Glomerular visceral epithelial cell (primary cell): ENCODE measurements at regions not wholly inside any gene's neighbourhood (a gene's known extent, or its start where the extent isn't known, plus 50 kb on each side); places are given as distances from the start of the nearest gene placed in this dataset.
"Not testable (repeated sequence)": the region's sequence is repeated elsewhere in the genome, so short reads cannot be mapped to it uniquely, and the experiment has no call there.

Experiments used
- DNase-seq: peaks from one replicate; pipeline ENCODE4 v3.0.0-alpha.2; 2016; ENCODE audit errors: extremely low spot score

DNA sequence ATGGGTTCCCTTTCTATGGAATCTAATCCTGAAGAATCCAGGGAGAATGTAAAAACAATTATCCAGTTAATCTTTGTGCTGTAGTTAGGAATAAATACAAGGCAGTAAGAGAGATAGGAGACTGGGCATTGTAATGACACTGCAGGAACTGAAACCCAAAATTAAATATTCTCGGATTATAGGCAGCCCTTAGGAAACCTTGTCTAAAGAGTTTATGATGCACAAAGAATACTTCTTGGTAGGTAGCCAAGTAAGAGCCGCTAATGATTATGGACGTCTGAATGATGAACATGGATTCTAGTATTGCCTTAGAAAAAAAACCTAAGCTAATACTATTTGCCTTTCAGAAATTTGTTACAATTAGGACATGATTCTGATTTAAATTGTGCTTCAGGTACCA is 165.4 kb upstream of the LRIG3 start:
- no peak for DNase-seq

DNA sequence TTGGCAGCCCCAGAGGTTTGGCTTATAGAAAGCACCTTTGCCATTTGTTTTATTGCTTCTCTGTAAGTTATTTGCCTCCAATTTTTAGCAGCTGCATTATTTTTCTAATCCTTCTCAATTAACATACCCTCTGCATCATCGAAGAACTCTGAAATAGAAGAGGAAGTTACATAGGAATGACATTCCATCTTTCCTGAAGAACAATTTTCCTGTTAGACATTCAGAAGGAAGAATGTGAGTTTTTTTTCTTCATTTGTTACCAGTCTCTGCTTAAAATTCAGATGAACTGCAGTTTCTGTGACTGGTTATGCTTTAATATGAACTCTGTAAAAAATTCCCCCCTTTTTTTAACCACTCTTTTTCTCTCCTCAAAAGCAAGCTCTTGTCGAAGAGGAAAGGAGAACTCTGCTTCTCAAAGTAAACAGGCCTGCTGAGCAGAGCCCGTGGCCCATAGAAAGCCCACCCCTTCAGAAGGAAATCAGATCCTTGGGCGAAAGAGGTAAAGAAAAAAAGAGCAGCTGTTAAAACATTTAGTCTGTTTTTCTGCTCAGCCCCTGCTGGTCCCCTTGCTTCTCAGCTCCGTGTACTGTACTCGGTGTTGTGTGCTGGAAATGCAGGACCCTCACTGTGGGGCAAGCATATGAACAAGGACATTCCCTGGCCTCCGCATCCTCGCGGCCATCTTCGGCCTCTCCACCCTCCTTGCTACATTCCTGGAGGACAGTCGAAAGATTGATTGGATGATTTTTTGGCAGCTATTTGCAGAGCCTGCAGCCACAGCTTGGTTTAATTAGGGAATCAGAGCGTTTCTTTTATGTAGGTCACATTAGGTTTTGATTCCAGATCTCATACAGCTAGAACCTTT is 164.4 kb upstream of the LRIG3 start:
- DNase-seq: no peak

DNA sequence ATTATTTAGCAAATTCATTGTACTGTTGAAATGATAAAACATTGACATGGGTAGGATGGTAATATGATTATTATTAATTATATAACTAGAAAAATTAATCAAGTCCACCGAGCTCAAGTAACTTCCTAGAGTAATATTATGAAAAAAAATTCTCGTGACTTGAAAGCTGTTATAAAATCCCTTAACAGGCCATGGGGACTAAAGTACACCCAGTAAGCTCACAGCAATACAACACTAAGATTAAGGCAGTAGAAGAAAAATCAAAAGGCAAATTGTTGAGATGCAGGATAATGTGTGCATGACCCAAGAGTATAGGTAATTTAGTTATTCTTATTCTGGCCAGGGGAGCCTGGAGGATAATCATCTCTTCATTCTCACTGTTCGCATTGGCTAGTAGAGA is 162.6 kb upstream of the LRIG3 start:
- DNase-seq: no peak

DNA sequence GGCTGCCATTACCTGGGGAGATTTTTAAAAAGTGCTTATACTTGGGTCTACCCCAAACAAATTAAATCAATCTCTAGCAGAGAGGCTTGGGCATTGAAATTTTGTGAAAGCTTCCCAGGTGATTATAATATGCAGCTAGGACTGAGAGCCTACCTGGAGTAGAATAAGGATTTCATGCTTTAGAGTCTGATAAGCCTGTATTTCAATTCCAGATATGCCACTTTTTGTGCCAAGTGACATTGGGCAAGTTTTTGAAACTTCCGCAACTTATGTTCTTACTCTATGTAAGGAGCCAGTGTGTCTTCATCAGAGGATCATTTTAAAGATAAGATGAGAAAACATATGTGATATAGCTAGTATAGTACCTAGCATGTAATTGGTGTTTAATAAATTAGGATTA is 159.8 kb upstream of the LRIG3 start:
- no peak for DNase-seq

DNA sequence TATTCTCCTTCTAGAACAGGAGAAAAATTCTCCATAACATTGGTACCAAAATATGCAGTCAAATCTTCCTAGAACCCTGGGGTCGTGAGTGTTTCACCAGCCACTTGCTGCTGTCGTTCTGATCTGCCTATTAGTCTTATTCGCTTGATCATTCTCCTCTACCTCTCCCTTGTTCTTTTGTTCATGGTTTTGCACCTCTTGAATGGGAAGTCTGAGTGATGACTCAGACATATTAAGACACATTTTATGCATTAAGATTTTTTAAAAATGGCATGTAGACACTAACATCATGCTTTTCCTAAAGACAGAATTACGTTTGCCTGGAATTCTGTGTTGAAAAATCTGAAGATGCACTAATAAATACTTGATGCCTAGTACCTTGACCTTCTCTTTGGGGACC is 159.2 kb upstream of the LRIG3 start:
- DNase-seq: no peak

DNA sequence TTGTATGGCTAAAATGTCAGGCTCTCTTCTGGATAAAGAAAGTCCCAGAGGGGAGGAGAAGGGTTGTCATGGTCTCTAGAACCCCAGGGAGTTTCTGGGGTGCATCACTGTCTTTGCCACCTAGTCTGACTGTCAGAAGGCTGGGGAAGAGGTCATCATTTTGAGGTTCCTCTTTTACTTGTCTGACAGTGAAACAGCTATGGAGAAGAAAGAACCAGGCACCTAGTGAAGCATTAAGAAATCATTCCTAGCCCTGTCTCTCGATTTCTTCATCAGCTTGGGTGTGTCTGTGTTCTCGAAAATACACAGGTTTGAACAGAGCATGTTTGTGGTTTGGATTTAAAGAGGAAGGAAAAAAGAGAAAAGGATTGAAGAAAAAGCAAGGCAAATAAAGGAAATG is 158.7 kb upstream of the LRIG3 start:
- DNase-seq: no peak

DNA sequence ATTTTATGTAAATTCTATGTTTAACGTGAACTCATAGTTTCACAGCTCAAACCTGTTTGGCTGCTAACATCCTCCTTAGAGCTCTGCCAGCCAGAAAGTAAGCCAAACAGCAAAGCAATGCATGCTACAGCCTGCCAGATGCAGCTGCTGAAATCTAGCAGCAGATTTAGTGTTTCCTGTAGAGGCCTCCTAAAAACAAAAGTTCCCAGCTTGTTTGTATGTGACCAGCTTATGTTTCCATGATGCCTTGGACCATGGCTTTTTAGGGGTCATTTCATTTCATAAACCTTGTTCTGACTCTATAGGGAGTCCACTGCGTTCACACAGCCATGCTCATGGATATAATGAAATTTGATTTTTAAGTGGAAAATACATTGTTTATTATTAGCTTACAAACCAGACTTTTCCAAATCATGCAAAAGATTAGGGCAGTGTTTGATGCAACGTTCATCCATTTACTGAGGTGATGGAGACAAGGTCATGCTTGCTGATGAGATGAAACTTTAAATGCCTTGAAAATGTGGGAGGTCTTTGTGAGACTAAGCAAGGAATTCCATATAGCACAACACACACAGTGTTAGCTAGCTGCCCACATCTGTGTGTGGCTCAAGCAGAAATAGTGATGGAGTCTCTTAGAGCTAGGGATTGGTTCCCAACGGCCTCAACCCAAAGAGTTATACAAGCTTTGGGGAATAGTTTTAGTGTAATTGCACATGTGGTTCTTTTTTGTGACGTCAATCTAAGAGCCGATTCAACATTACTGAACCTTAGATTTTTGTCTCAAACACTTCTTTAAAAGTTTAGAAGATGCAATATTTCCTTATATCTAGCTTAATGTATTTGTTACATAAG is 157.5 kb upstream of the LRIG3 start:
- DNase-seq: no peak

DNA sequence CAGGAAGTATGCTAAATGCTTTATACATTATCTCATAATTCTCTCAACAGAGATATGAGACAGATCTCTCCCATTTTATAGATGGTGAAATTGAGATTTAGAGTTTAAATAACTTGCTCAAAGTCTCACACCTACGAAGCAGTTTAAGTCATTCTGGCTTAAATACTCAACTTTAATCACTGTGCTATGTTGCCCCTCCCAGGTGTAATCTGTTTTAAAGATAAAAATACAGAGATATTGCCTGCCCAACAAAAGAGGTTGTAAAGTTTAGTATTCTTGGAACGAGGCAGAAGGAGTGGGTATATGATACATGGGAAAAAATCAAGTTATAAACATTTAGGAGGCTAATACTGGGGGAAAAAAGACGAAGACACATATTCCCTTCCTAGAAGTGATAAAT is 156.8 kb upstream of the LRIG3 start:
- no peak for DNase-seq

DNA sequence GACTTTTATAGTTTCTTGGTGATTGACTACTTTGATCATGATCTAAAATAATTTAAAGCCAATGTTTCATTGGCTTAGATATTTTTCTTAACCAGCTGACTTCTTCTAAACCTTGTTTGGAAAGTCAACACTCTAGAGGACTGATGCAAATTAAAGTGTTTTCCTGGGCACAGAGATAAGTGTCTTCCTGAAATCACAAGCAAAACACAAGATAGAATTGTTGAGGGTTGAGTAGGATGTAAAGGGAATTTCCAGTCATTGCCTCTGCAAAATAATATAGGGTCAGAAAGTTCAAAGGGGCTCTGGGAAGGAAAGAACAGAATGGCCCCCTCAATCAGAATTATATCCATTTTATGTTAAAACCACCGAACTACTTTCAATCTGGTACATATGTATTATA is 156.3 kb upstream of the LRIG3 start:
- no peak for DNase-seq

DNA sequence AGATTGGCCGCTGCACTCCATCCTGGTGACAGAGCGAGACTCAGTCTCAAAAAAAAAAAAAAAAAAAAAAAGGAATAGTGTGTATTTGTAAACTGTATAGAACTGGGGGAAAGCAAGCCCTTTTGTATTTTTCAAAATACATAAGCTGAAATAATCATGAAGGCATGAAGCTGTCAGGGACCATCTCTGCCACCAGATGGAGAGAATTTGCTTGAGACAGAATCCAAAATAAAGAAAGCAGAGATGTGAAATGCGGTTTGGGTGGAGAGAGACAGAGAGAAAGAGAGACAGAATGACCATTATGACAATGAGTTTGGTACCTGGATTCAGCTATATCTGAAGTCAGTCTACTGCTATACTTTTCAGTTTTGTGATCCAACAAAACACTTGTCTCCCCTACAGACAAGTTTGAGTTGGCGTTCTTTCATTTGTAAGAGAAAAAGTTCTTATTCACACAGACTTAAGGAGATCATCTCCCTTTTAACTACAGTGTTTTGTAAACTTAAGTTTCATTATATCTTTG is 155.7 kb upstream of the LRIG3 start:
- DNase-seq: no peak

DNA sequence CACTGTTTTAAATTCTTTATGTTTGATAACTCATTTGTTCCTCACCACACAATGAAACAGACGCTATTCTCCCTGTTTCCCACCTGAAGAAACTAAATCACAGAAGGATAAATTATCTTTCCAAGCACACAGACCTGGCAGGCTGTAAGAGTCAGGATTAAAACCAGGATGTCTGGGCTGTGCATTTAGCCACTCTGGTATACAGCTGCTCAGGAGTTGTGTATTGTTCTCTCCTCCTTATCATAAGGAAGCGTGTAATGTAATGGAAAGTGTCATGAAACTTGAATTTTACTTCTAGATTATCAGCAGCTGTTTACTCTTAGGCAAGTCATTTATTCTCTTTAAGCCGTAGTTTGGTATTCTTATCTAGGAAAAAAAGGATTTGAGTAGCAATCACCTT is 154.8 kb upstream of the LRIG3 start:
- DNase-seq: no peak

DNA sequence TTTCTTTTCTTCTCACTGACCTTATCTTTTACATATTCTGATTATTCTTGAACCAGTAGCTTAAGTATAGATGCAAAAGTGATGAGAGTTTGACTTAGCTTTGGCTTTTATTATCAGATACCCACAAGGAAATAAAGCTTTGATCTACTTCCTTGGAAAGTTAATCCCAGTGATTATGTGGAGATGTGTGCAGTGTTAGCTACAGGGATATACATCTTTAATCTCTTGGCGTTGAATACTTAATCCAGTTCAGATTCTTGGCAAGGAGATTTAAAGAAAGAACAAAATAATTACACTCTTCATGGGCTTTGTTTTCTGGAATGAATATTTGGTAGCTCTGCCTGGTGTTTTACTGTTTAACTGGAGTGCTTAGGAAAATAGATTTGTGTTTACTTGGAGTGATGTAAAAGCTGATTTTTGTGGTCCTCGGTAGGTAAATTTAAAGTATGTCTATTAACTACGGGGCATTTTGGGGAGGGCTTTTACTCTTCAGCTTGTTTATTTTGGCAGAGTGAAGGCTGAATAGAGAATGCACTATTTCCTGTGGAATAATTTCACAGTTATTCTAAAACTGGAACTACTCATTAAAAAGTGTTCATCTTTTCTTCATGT is 150.1 kb upstream of the LRIG3 start:
- no peak for DNase-seq

DNA sequence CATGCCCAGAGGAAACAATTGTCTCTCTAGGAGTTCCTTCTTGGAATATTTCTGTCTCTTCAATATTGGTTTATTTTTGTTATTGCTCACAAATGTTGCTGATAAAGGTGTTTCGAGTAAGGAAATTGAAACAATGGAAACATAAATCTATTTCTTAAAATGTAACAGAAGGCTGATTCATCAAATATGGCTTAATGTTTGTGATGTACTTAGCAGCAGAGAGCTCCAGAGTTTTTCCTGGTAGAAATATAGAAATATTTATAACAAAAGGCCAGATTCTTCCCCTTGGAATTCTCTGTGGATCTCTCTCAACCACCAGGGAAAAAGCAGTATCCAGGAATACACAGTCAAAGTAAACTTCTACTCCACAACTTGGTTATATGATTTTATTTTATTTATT is 149.2 kb upstream of the LRIG3 start:
- DNase-seq: no peak

DNA sequence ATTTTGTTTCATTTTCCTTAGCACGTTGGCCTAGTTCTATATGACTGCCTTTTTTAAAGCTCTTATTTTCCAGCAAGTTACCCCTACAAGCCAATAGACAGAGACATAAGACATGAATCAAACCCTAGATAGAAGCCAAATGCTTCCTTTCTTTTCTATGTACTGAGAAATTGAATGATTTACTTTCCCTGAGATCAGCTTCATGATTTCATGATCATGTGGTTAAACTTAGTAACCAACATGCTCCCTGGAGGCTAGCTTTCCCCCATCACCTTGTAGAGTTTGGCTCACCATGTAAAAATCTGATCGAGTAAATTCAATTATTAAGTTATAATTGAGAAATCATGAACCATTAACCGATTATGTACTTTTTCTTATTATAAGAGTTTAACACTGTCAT is 148.1 kb upstream of the LRIG3 start:
- peak; percentile 5 for DNase-seq

DNA sequence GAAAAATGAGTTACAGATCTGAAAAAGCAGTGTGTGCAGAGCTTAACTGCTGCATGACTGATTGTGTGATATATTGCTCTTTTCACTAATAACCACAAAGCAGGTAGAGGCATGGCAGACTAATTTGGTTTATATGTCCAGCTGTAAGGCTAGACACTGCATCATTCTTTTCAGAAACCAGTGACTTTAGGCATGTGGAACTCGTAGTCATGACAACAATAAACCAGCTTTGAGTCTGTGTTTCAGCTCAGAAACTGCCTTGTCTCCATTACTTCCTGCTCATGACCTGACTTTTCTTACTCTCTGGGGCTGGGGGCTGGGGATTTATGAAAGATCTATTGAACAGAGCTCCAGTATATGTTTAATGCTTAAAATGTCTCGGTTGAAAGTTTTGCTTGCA is 146.8 kb upstream of the LRIG3 start:
- peak; percentile 90 for DNase-seq

DNA sequence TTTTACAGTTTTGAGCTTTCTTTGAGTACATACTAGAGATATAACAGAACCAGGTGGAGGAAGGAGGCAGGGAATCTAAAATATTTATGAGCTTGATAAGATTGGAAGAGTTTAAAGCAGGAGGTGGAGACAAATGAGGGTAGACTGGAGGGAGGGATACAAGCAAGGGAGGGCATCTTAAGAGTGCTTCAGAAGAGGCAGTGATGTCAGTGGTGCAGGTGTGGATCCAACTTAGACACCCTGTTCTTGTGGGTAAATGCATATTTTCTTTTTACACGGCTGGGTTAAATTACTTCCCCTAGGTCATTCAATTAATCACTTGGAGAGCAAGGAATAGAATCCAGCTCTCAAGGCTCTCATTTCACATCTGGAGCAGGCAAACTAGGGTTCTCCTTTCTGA is 146.1 kb upstream of the LRIG3 start:
- peak; percentile 57 for DNase-seq

DNA sequence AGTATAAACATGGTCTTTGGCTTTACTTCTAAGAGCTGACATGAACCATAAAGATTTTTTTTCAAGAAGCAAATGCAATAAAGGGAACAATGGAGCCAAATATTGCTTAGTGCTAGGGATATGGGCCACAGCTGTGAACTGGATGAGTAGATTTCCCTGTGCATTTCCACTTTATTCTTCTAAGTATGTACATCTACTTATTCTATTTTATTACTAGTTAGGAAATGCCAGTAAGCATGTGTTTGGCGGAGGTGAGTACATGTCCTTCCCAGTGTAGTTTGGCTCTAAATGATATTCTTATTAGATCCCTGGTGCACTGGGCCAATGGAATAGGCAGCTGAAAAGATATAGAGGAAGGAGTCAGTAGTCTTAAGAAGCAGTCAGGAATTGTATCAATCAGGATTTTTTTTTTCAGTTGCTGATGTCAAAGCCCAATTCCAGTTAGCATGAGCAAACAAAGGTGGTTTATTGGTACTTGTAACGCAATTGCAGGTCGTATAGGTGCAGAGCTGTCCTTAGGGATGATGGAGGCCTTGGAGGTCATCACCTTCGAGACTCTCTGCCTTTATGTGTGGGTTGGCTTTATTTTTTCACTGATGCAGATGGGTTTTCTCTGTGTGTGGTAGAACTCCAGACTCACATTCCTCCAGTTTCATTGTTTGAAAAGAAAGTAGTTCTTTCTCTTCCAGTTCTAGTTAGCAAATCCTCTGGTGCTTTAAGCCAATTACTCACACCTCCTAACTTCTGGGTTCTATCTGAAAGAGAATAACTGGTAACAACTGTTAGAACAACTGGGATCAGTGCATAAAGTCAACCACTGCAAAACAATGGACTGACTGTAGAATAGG is 139.0 kb upstream of the LRIG3 start:
- no peak for DNase-seq

DNA sequence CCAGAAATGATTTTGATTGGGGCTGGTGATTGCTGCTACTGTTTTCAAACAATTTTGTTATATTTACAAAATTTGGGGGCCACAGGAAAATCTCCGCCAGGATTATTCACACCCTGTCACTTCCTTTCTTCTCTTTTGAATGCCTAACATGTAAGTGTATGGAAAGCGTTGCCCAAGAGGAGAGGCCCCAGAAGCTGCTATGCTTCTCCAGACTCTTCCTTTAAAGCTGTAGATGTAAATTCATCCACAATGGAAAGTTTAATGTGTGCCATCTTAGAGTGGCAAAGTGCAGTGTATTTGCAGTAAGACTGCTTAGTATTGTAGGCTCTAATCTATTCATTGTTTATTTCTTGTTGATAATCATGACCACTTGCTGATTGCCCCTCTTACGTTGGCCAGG is 136.7 kb upstream of the LRIG3 start:
- DNase-seq: no peak

DNA sequence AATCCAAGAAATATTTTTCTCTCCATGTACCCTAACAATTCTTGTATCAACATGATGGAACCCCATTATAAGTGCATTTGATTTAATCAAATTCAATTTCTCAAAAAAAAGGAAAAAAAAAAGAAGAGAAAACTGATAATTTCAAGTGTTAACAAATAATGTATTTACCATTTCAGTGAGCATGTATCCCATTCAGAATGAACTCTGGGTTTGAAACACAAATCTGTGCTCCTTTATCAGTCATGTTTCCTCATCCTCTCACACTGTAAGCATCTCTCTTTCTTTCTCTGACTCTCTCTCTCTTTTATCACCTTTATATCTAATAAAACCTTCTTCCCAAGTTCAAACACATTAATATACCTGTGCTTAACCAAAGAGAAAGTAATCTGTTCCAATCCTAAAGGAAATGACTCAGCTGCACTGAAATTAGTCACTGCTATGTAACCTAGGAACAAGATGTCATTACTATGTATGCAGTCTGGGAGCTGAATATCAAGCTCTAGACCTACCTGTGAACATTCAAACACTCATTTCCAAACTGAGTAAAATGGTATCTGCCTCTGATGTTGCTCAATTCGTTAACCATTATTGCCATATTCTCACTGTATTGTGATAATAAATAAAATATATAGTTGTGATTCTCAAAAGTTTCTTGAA is 135.0 kb upstream of the LRIG3 start:
- DNase-seq: peak; percentile 54

DNA sequence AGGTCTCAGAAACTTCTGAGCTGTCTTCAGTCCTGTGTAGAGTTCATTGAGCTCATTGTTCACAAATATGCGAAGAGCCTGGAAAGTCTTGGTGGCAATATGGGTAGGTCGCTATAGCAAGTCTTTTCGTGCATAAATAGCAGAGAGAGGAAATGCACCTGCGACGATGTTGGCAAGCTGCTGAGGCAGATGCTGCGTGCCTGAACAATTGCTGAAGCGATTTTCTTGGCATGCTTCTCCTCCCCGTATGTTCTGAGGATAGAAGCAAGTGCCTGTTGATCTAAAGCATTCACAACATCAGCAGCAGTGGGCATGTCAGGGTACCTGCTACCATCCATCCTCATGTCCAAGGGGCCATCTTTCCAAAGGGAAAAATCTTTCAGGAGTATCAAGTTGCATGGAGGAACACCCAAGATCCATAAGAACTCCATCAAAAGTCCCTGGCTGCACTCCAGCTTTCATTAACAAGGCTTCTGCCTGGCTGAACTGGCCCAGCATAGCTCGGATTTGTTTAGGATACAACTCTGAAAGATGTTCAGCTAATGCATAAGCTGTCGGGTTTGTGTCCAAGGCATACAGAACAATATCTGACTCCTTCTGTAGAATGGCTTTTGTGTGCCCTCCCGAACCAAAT is 133.1 kb upstream of the LRIG3 start:
- not testable (repeated sequence) for DNase-seq
